ENCODE measurements at regions not wholly inside any gene's neighbourhood (a gene's known extent, or its start where the extent isn't known, plus 50 kb on each side); places are given as distances from the start of the nearest gene placed in this dataset.

DNA sequence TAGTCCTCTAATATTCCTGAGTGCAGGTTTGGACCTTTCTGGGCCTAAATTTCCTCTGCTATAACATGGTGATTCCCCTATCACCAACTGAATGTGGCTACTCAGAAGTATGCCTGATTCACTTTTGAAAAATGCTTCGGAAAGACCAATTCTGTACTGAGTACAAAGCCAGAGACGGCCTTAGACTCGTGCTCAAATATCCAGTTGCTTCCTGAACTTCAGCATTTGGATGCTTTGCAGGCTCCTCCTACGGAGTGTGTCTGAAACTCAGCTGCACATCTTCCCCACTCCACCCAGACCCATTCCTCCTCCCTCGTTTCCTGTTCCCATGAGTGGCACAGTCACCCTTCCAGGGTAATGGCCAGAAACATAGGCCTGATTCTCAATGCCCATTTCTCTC lies 98.4 kb upstream of the GADD45A start:
- Histone ChIP-seq H3K36me3 (no peaks in the 10 kb centered on the region), H3K4me1 (peaks cover 10 to 66% of the 10 kb centered on the region in 2 donors), H3K27ac (peak overlapping the region; percentile 79 to 90), H3K9me3 (no peaks in the 10 kb centered on the region), H3K4me3 (no peak overlapping the region), H3K27me3 (no peaks in the 10 kb centered on the region)
- TF ChIP-seq, protein P1, sequence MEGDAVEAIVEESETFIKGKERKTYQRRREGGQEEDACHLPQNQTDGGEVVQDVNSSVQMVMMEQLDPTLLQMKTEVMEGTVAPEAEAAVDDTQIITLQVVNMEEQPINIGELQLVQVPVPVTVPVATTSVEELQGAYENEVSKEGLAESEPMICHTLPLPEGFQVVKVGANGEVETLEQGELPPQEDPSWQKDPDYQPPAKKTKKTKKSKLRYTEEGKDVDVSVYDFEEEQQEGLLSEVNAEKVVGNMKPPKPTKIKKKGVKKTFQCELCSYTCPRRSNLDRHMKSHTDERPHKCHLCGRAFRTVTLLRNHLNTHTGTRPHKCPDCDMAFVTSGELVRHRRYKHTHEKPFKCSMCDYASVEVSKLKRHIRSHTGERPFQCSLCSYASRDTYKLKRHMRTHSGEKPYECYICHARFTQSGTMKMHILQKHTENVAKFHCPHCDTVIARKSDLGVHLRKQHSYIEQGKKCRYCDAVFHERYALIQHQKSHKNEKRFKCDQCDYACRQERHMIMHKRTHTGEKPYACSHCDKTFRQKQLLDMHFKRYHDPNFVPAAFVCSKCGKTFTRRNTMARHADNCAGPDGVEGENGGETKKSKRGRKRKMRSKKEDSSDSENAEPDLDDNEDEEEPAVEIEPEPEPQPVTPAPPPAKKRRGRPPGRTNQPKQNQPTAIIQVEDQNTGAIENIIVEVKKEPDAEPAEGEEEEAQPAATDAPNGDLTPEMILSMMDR (IDR thresholded peaks at IDR 0.05), result no peak
- intact Hi-C loops (cut with DNase I), result no loop called here
- no peak for DNase-seq (ENCODE audit: low spot score in 2 of 2)

DNA sequence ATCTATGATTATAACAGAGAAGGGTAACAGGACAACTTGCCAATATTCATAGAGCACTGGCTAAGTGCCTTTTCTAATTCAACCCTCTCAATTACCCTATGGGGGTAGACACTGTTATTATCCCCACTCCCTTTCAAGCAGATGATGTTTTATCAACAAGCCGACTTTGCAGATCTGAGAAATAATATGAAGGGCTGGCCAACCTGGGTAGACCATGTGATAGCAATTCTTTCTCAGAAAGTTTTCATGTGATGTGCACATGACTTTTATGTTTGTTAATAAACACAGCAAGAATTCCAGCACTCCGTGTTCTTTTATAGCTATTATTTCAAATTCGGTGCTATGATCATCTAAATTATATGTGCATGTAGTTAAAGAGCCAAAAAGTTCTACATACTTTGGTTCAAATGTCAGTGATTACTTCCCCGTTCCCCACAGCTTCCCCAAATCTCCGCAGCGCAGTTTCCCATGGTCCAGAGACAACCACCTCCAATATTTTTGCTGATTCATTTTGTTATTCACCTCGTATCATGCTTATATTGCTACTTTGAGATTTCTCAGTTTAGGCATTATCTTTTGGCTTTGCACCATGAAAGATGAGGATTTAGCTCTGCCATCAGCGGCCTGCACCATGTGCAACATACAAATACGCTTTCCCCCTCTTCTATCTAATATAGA lies 96.7 kb upstream of the GADD45A start:
- Histone ChIP-seq H3K36me3 (no peaks in the 10 kb centered on the region), H3K4me1 (peaks cover 10 to 60% of the 10 kb centered on the region in 2 donors), H3K9me3 (no peaks in the 10 kb centered on the region), H3K27ac (peak overlapping the region; percentile 79 to 90), H3K4me3 (no peak overlapping the region), H3K27me3 (no peaks in the 10 kb centered on the region)
- DNase-seq (ENCODE audit: low spot score in 2 of 2), result no peak
- intact Hi-C loops (cut with DNase I), result no loop called here
- TF ChIP-seq, protein P1 (IDR thresholded peaks at IDR 0.05), result no peak

DNA sequence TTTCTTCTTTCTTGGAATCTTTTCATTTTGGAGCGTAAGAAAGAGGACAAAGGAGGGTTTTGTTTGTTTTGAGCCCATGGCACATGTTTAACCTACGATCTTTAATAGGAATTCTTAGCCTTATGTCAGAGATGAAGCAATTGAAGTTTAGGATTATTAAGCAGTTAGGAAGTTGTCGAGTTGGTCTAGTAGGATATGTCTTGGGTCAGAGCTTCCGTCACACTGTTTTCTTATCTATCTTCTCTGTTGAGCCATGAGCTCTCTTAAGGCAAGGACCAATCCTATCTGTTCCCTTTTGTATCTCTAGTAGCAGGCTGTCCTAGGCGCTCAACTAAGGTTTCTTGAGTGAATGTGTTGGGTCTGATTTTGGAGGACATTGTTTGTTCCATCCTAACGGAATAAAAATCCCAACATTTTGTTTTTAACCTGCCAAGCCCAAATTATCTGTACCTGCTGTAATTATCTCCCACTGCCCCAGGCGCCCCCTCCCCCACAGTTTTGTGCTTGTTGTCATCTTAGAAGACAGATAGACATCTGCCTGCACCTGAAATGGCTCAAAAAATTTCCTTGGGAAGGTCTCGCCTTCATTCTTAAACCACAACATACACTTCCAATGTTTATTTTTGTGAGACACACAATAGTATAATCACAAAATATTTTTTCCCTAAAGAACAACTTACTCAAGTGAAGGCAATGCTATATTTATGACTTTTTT lies 95.3 kb upstream of the GADD45A start:
- peak overlapping the region; percentile 79 to 90 for H3K27ac ChIP-seq
- no peak overlapping the region for H3K4me3 ChIP-seq
- intact Hi-C loops (cut with DNase I), result loop anchor here (2.0 kb wide), 1 partner anchor 29 kb away; no protein-coding TSS in a partner anchor
- H3K9me3 ChIP-seq, result no peaks in the 10 kb centered on the region
- H3K36me3 ChIP-seq, result no peaks in the 10 kb centered on the region
- TF ChIP-seq, protein P1 (IDR thresholded peaks at IDR 0.05), result no peak
- no peak for DNase-seq (ENCODE audit: low spot score in 2 of 2)
- H3K27me3 ChIP-seq, result no peaks in the 10 kb centered on the region
- peaks cover 10 to 50% of the 10 kb centered on the region in 2 donors for H3K4me1 ChIP-seq

DNA sequence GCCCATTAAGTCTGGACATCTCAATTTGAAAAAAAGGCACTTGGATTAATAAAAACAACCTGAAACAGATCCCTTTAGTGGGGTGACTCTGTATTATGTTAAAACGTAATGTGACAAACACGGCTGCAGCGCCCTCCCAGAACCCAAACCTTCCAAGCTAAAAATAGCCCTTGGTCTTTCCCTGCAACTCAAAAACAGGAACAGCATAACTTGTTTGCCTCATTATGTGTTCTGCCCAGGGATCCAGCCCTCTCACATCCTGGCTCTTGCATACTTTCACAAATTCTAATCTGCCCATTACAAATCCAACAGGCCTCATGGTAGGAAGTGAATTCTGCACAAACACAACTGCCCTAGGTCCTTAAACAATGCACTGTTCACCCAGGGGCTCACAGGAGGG lies 94.7 kb upstream of the GADD45A start:
- Histone ChIP-seq H3K27ac (peak overlapping the region; percentile 79 to 90), H3K9me3 (no peaks in the 10 kb centered on the region), H3K27me3 (no peaks in the 10 kb centered on the region), H3K4me3 (no peak overlapping the region), H3K4me1 (peaks cover 10 to 44% of the 10 kb centered on the region in 2 donors), H3K36me3 (no peaks in the 10 kb centered on the region)
- DNase-seq (ENCODE audit: low spot score in 2 of 2), result peak in 1 of 2 donors; percentile 86
- TF ChIP-seq, protein P1 (IDR thresholded peaks at IDR 0.05), result no peak
- intact Hi-C loops (cut with DNase I), result loop anchor here (2.0 kb wide), 1 partner anchor 28 kb away; no protein-coding TSS in a partner anchor

DNA sequence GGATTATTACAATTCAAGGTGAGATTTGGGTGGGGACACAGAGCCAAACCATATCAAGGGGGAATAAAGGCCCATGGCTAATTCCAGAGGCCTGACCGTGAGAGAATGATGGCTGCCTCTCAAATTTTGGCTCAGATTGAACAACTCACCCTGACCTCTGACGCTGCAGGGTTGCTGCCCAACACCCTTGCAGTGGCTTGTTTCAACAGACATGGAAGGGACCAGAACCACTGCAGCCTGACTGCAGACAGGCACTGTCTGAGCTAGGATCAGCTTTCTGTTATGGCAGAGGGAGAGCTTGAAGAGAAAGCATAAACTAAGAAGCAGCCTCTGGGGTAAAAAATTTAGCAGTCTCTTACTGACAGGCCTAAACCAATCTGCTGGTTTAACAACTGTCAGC lies 90.2 kb upstream of the GADD45A start:
- no peaks in the 10 kb centered on the region for H3K9me3 ChIP-seq
- intact Hi-C loops (cut with DNase I), result no loop called here
- H3K4me1 ChIP-seq, result peaks cover 4 to 15% of the 10 kb centered on the region in 2 donors
- TF ChIP-seq, protein P1 (IDR thresholded peaks at IDR 0.05), result no peak
- H3K27ac ChIP-seq, result no peak overlapping the region
- no peaks in the 10 kb centered on the region for H3K36me3 ChIP-seq
- no peak for DNase-seq (ENCODE audit: low spot score in 2 of 2)
- H3K4me3 ChIP-seq, result no peak overlapping the region
- no peaks in the 10 kb centered on the region for H3K27me3 ChIP-seq
